GM10248 (cell line): ENCODE measurements at regions not wholly inside any gene's neighbourhood (a gene's known extent, or its start where the extent isn't known, plus 50 kb on each side); places are given as distances from the start of the nearest gene placed in this dataset.

ENCODE experiments used
- CTCF ChIA-PET: fragments of 300-600 bp; sonication (Branson Sonifier 250); formaldehyde crosslinking; extraction: SDS; loops from one replicate; lab custom pipeline; 2021; ENCODE audit warnings: antibody characterized with exemption; lab: Yijun Ruan, JAX
- POLR2A ChIA-PET: fragments of 350-650 bp; sonication (Branson Sonifier 250); formaldehyde crosslinking; extraction: SDS; loops from one replicate; lab custom pipeline; 2020; ENCODE audit warnings: antibody characterized with exemption; lab: Yijun Ruan, JAX
- DNase-seq: peaks from one replicate; pipeline ENCODE4 v3.0.0; 2012; ENCODE audit errors: extremely low spot score
- CTCF ChIP-seq: IDR thresholded peaks from 2 replicates; pipeline ENCODE4 v1.5.1; 2012; ENCODE audit warnings: mild to moderate bottlenecking, low read depth; ENCODE audit errors: extremely low read depth, missing control alignments, control extremely low read depth

- no peak for TF ChIP-seq CTCF
- CTCF ChIA-PET, result no interaction called here
- no peak for DNase-seq
- POLR2A ChIA-PET, result no interaction called here
Observed at GRCh38 chr12:125208942-125209341, 143.7 kb downstream of the AACS start.

DNA sequence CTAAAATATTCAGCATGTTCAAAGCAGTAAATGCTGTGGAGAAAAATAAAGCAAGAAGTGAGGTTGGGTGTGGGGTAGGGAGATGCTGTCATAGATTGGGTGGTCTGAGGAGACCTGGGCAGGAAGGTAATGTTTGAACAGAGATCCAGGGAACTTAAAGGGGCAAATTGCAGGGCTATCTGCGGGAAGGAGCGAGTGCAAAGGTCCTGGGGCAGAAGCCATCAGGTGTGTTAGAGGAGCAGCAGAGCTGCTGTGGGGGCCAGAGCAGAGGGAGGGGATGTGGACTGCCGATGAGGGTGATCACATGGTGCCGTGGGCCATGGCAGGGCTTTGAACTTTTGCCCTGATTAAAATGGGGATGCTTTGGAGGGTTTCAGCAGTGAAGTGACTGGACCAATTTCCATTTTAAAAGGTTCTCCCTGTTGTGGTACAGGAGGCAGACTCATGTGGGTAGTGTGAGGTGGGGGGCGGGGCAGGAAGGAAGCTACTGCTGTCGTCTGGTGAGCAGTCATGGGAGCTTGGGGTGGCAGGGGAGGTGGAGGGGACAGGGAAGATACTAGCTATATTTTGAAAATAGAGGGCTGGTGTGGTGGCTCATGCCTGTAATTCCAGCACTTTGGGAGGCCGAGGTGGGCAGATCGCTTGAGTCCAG, 145.0 kb downstream of the AACS start:
- TF ChIP-seq CTCF, result no peak
- no peak for DNase-seq
- ChIA-PET CTCF (interaction anchor here (0.9 to 1.6 kb wide), 4 partner anchors 9 to 27 kb away, joined by 3 to 5 read pairs (median 4); no protein-coding TSS in a partner anchor), POLR2A (no interaction called here)

DNA sequence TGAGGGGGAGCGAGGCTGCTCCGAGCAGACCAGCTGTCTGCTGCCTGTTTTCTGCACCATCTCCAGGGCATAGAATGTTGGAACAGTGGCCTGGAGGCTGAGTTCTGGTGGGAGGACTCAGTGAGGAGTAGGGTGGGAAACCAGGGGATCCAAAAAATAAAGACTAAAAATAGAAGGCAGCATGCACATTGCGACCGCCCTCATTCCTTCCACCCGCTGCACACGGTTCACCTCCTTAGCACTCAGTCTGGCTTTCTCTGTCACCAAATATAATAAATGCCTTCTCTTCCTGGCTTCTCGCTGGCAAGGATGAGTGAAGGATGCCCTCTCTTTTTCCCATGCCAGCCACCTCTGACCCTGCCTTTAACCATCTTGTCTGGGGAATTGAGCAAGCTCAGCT, 146.2 kb downstream of the AACS start:
- ChIA-PET POLR2A (no interaction called here), CTCF (interaction anchor here (1.3 to 1.6 kb wide), 2 partner anchors 7 to 9 kb away, joined by 3 to 5 read pairs; no protein-coding TSS in a partner anchor)
- DNase-seq, result no peak
- no peak for TF ChIP-seq CTCF

GRCh38 chr12:125214289-125214688, 149.1 kb downstream of the AACS start:
- ChIA-PET CTCF (interaction anchor here (1.0 to 1.1 kb wide), 3 partner anchors 13 to 31 kb away, joined by 3 read pairs; no protein-coding TSS in a partner anchor), POLR2A (no interaction called here)
- TF ChIP-seq CTCF, result no peak
- no peak for DNase-seq

DNA sequence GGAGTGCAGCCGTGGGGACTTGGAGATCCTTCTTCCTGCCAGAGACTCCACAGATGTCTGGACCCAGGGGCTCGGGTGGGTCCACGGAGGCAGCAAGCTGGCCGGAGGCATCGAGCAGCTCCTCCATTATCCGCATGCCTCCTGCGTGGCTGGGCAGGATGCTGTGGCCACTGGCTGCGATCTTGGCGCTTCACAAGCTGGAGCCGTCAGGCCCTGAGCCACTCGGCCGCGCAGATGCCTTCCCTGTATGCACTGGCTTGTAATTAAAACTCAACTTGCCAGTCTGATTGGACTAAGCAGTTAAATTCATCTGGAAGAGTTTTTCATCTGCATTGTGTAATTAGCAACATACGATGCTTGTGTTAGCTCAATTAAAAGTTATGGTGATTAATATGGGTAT, 151.5 kb downstream of the AACS start:
- no peak for TF ChIP-seq CTCF
- POLR2A ChIA-PET, result no interaction called here

GRCh38 chr12:125217308-125217707, 152.1 kb downstream of the AACS start:
- ChIA-PET CTCF (no interaction called here), POLR2A (no interaction called here)
- no peak for TF ChIP-seq CTCF
- no peak for DNase-seq

More for the DNA sequence above, 151.5 kb downstream of the AACS start:
- DNase-seq, result no peak
- CTCF ChIA-PET, result no interaction called here

DNA sequence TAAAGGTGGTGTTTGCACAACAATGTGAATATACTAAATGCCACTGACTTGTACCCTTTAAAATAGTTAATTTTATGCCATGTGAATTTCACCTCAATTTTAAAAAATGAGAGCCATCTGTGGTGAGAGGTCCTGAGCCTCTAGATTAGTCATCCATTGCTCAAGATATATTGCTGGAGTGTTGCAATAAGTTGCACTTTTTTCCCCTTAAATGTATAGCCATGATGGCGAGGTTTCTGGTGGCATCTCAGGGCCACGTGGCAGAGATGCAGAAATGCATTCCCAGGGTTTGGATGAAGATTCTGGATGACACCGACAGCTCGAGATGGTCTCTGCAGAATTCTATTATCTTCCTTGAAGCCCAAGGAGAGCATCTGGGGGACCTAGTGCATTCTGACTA, 153.7 kb downstream of the AACS start:
- ChIA-PET CTCF (interaction anchor here (1.3 to 1.8 kb wide), 3 partner anchors 8 to 14 kb away, joined by 3 to 5 read pairs (median 5); no protein-coding TSS in a partner anchor), POLR2A (no interaction called here)
- no peak for DNase-seq
- TF ChIP-seq CTCF, result no peak
